ENCODE measurements at regions not wholly inside any gene's neighbourhood (a gene's known extent, or its start where the extent isn't known, plus 50 kb on each side); places are given as distances from the start of the nearest gene placed in this dataset.

- no peak for TF ChIP-seq ZNF699 (CRISPR knock-in tag; IDR thresholded peaks at IDR 0.05; ENCODE audit: insufficient replicate concordance)
- TF ChIP-seq SMARCE1 (IDR thresholded peaks at IDR 0.05), result no peak
- no peak for TF ChIP-seq POLR2A (conservative IDR thresholded peaks at IDR 0.05)
- TF ChIP-seq RAD51 (IDR thresholded peaks at IDR 0.05; ENCODE audit: borderline replicate concordance, low read depth), result no peak
Observed at GRCh38 chr3:18837137-18837755, 311.1 kb upstream of the KCNH8 start (continued).

GRCh38 chr3:18835021-18835420 is 313.3 kb upstream of the KCNH8 start:
- ChIA-PET POLR2A (no interaction called here), CTCF (ENCODE audit: low intra/inter-chr PET ratio) (no interaction called here)
- H4K20me1 ChIP-seq (replicated peaks; ENCODE audit: control insufficient read depth, insufficient read depth, low read length), result no peaks in the 10 kb centered on the region
- no peak for ATAC-seq
- no peaks in the 10 kb centered on the region for H3K36me3 ChIP-seq (ENCODE audit: control insufficient read depth, insufficient read depth, low read length)
- H3K27me3 ChIP-seq (ENCODE audit: control insufficient read depth in 2 of 2, insufficient read depth in 2 of 2, low read length in 2 of 2), result no peaks in the 10 kb centered on the region
- in situ Hi-C loops (cut with MboI) (no loop called here), intact Hi-C loops (cut with micrococcal nuclease) (no loop called here)
- FAIRE-seq, result no peak
- no peak overlapping the region for H3K4me3 ChIP-seq
- H3K27ac ChIP-seq (ENCODE audit: extremely low read depth, low read depth, low read length), result no peak overlapping the region
- no peak for DNase-seq (ENCODE audit: extremely low read depth in 1 of 4, low spot score in 3 of 4)
- no peak overlapping the region for H3K9ac ChIP-seq (ENCODE audit: insufficient read depth in 1 of 2, low read depth in 2 of 2, low read length in 2 of 2)
- no TSS peak for BruUV-seq (replicated peaks)
- 5% methylated on average over 4 of the region's 4 CpGs for WGBS (ENCODE audit: insufficient coverage, low coverage, missing lambda C conversion rate)
- H3K79me2 ChIP-seq (ENCODE audit: control insufficient read depth, insufficient read depth, low read length), result no peaks in the 10 kb centered on the region
- no peak overlapping the region for H3K4me2 ChIP-seq (ENCODE audit: insufficient read depth, low read length)
- no peaks in the 10 kb centered on the region for H3K9me1 ChIP-seq (ENCODE audit: control insufficient read depth, insufficient read depth, low read length)
- H2AFZ ChIP-seq (ENCODE audit: low read depth, low read length), result no peak overlapping the region
- no peaks in the 10 kb centered on the region; the same call in 1 of the 2 replicates for H3K9me3 ChIP-seq (replicated peaks; ENCODE audit: control insufficient read depth, insufficient read depth, low read depth, low read length)
- no peak for TF ChIP-seq POLR2A (conservative IDR thresholded peaks at IDR 0.05)
- TF ChIP-seq MCM5 (IDR thresholded peaks at IDR 0.05; ENCODE audit: low read depth), result no peak
- no peak for TF ChIP-seq ZNF707 (CRISPR knock-in tag; conservative IDR thresholded peaks at IDR 0.05)
- H3K4me1 ChIP-seq (replicated peaks in 1 of 2; ENCODE audit: control insufficient read depth in 2 of 2, insufficient read depth in 2 of 2, low read length in 2 of 2), result no peaks in the 10 kb centered on the region

All from K562 (cell line).